GM18909 (cell line): ENCODE measurements at regions not wholly inside any gene's neighbourhood (a gene's known extent, or its start where the extent isn't known, plus 50 kb on each side); places are given as distances from the start of the nearest gene placed in this dataset.

Source experiments
- ATAC-seq: cut with Tn5 transposase; IDR thresholded peaks from one replicate; pipeline ENCODE4 v1.9.1; 2021; ENCODE audit warnings: mild to moderate bottlenecking; ENCODE audit not compliant: unreplicated experiment, poor library complexity

- no peak for ATAC-seq
Measured at GRCh38 chr9:17962747-17963146, 383.9 kb downstream of the SH3GL2 start.

DNA sequence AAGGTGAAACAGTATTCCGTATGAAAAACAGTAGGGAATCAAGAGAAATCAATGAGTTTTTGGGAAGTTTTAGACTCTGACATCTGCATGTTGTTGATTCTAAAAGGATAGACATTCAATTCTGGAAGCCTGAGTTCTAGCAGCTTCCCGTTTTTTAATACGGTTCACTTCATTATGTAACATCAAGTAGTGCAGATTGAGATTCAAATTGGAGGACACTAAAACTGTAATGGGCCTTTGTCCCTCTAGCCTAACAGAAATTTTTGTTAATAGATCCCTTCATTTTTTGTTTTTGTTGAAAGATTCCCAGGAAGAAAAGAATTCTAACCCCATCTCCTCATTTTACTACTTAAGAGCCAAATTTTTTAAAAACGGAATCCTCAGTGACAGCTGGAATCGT lies 384.6 kb downstream of the SH3GL2 start:
- no peak for ATAC-seq

GRCh38 chr9:17967731-17968130 lies 388.9 kb downstream of the SH3GL2 start:
- ATAC-seq: no peak

DNA sequence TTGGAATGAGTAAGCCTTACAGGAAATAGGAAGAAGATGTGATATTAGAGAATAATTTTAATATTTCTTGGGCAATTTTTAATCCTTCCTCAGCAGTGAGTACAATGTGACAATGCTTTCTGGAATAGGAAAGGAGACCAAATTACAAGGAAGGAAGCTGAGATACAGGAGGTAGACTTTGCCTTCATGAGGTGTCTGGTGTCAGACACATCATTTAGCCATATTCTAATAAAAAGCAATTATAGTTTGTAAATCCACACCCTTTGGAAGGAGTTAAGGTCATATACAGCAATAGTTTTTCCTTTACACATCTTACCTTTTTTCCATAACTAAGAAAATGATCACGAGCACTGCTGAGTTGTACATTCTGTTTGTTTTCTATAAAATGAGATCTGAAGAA lies 390.4 kb downstream of the SH3GL2 start:
- ATAC-seq: no peak

GRCh38 chr9:17970277-17970676 lies 391.4 kb downstream of the SH3GL2 start:
- no peak for ATAC-seq

- no peak for ATAC-seq
Measured at GRCh38 chr9:17978773-17979172, 399.9 kb downstream of the SH3GL2 start.

DNA sequence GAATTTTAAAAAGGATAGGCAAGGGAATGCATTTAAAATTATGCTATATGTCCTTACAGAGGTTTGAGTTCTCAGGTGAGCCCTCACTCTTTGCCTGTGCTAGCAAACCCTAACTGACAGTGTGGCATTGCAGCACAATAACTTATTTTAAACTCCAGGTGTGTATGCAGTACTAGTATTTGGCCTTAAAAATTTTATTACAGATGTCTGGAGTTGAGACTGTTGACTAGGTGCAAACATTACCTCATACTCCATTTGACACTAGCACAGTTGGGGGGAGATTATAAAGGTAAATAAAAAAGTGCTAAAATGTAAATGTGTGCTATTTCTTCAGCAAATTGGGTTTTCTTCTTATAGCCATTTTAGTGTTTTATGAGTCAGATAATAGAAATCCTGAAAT lies 407.7 kb downstream of the SH3GL2 start:
- ATAC-seq: no peak

- ATAC-seq: no peak
Measured at GRCh38 chr9:17987189-17987588, 408.3 kb downstream of the SH3GL2 start.

DNA sequence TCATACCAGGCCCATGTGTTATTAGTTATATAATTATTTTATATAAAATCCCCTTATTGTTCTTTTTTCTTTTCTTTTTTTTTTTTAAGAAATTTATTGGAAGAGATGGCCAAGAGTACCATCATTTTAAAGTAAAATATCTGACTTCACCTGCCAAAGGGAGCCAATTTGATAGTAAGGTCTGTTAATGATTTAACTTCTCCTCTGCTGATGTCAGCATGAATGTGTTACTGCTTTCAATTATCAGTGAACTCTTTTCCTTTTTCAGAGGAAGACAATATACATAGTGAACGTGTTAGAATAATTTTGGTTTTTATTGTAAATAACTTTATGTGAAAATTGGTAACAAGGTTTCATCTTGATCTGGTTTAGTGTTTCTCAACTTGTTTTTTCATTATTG lies 409.6 kb downstream of the SH3GL2 start:
- no peak for ATAC-seq

DNA sequence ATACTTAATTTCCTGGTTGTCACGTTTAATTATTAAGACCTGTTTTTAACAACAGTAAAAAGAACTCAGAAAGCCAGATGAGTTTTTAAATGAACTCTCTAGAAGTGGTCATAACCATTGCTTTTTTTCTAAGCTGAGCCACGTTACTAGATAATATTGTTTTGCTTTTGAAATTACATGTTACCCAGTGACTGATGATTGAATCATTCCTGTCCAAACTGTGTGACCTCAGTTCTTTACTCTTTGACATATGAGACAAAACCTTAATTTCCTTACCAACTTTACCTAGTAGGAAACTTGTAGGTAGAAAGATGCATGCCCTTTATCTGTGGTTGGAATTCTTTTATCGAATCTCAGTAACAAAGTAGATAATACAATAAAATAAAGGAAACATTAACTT lies 411.7 kb downstream of the SH3GL2 start:
- no peak for ATAC-seq

GRCh38 chr9:17993024-17993423 lies 414.2 kb downstream of the SH3GL2 start:
- no peak for ATAC-seq

DNA sequence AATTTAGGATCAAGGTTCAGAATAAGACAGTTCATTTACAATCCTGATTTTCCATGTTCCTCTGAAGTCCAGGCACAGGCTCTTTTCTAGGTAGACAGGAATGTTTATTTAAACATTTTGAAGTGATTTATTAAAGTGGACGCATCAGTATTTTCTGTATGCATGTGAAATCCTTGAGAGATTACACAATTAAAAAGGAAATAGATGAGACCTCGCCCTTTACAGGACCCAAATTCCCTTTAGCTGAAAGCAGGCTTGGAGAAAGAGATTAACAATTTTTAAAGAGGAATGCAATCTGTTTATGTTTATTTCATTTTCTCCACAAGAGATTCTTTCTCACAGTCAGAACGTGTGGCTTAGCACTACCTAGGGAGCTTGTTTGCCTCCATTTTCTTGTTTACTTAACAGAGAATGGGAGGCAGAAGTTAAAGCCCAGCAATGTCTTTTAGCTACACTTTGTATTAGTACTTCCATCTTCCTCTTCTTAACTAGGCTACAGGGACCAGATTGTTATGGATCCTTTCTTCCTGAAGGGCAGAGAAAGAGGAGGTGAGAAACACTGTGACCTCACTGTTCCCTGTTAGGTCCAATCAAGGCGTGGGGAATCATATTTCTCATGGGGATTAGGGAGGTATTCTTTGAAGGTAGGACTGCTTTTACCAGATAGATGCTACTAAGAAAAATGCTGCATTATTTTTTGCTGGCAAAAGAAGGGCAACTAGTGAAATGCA lies 416.0 kb downstream of the SH3GL2 start:
- ATAC-seq: no peak

- ATAC-seq: no peak
Measured at GRCh38 chr9:17996728-17997127, 417.9 kb downstream of the SH3GL2 start.

DNA sequence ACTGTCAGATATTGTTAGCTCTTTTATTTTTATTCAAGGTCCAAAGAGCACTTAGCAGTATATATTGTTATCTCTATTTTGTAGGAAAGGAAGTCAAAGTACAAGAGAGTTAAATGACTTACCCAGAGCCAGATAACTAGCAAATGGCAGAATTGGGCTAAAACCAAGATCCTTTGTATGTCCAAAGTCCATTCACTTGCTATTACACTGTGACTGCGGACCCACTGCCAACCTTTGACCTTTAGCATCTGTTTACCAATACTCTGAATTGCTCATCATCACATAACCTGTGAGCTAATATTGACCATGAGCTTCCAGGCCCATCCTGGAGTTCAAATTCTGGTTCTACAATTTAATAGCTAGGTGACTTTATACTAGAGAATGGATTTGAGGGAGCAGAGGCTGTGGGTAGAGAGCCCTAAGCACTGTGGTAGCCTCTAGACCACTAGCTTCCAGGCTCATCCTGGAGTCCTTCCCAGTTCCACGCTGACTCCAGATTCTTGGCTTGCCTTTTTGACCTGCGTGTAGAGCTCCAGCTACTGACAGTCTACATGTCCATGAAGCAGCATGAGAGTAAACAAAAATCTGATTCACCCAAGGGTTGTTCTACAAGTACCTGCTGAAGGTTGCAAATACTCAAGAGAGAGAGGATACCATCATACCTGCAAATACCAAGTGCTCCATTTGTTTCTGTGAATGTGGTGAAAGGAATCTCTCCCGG lies 424.0 kb downstream of the SH3GL2 start:
- no peak for ATAC-seq

GRCh38 chr9:18006591-18006990 lies 427.7 kb downstream of the SH3GL2 start:
- ATAC-seq: no peak

- no peak for ATAC-seq
Measured at GRCh38 chr9:18007621-18008020, 428.8 kb downstream of the SH3GL2 start.

GRCh38 chr9:18009902-18010301 lies 431.0 kb downstream of the SH3GL2 start:
- no peak for ATAC-seq

DNA sequence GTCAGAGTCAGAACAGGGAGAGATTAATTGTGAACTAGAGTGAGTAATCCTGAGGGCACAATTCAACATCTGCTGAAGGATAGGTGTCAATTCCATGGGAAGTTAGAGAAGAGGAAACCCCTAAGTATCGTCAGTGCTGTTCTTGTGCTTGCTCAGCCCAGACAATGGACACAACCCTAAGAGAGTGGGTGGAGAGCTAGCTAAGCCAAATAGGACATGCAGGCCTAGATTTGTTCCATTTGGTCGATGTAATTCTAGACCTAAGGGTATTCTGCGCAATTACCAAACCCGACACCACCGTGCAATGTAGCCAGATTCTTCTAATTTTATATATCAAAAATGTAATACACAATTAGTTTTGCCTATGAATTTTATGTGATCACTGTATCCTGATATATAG lies 431.6 kb downstream of the SH3GL2 start:
- no peak for ATAC-seq

DNA sequence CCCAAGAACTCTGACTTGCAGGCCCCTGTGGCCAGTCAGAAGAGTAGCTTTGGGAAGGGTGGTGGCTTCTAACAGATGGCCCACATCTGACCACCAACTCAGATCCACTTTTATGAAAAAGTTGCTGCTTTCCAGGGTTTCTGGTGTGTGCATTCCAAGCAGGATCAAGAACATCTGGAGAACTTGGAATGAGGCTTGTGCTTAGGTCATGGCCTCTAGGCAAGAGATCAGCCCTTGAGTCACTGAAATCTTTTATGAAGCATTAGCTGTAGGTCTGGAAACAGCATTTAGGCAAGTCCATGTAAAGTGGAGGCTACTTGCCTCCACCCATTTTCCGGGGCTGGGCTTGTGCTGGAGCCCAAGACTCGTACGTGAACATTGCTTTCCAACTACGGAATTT lies 433.3 kb downstream of the SH3GL2 start:
- ATAC-seq: no peak

- no peak for ATAC-seq
Measured at GRCh38 chr9:18014556-18014955, 435.7 kb downstream of the SH3GL2 start.

GRCh38 chr9:18015116-18015515 lies 436.2 kb downstream of the SH3GL2 start:
- no peak for ATAC-seq

GRCh38 chr9:18017136-18017535 lies 438.3 kb downstream of the SH3GL2 start:
- no peak for ATAC-seq
